HEK293 (cell line): ENCODE measurements at regions not wholly inside any gene's neighbourhood (a gene's known extent, or its start where the extent isn't known, plus 50 kb on each side); places are given as distances from the start of the nearest gene placed in this dataset.

Source experiments
- CTCF ChIA-PET: fragments of 350-600 bp; formaldehyde crosslinking; extraction: SDS; loops from one replicate; lab custom pipeline; 2021; ENCODE audit warnings: antibody characterized with exemption; lab: Yijun Ruan, JAX
- POLR2A ChIA-PET: fragments of 300-600 bp; formaldehyde crosslinking; extraction: SDS; loops from one replicate; lab custom pipeline; 2020; ENCODE audit warnings: antibody characterized with exemption, inconsistent platforms; lab: Yijun Ruan, JAX
- H3K27ac ChIP-seq: fragments of 200-500 bp; sonication (Bioruptor generic); 2 replicates; pipeline ENCODE4 v1.5.1; 2014; ENCODE audit warnings: low read depth, low read length, control low read depth, inconsistent platforms; ENCODE audit errors: extremely low read depth
- H3K36me3 ChIP-seq, 2 experiments: fragments of 200-500 bp in 1 of 2; sonication (Bioruptor generic) in 1 of 2; 1 replicate in 1 of 2; 2 replicates in 1 of 2; pipeline ENCODE4 v1.5.1; 2014 to 2017; ENCODE audit warnings: inconsistent platforms in 2 of 2, low read length in 2 of 2; ENCODE audit not compliant: control insufficient read depth in 2 of 2, insufficient read depth in 1 of 2
- H3K4me1 ChIP-seq: fragments of 200-500 bp; sonication (Bioruptor generic); 2 replicates; pipeline ENCODE4 v1.5.1; 2014; ENCODE audit warnings: mild to moderate bottlenecking, low read length, inconsistent platforms; ENCODE audit not compliant: control insufficient read depth, insufficient read depth
- H3K4me3 ChIP-seq: 2 replicates; pipeline ENCODE4 v1.5.1; 2011; ENCODE audit warnings: low read depth, mild to moderate bottlenecking, control low read depth, low read length, moderate library complexity
- H3K9me3 ChIP-seq: fragments of 200-500 bp; sonication (Bioruptor generic); 2 replicates; pipeline ENCODE4 v1.5.1; 2014; ENCODE audit warnings: low read depth, low read length, inconsistent platforms; ENCODE audit not compliant: control insufficient read depth, insufficient read depth
- ELK4 ChIP-seq: IDR thresholded peaks from 2 replicates; pipeline ENCODE4 v1.6.1; 2011; ENCODE audit warnings: mild to moderate bottlenecking, low read depth, low read length, borderline replicate concordance
- HOXA7 ChIP-seq: sonication (generic); formaldehyde crosslinking; IDR thresholded peaks from 2 replicates; pipeline ENCODE4 v1.8.1; 2022; ENCODE audit warnings: missing genetic modification reagents, borderline replicate concordance
- IKZF3 ChIP-seq: fragments of 450-650 bp; IDR thresholded peaks from 2 replicates; pipeline ENCODE4 v1.5.0; 2018; ENCODE audit warnings: missing biosample characterization, mild to moderate bottlenecking, missing genetic modification characterization, moderate library complexity
- KLF16 ChIP-seq: fragments of 450-650 bp; formaldehyde crosslinking; IDR thresholded peaks from 2 replicates; pipeline ENCODE4 v1.5.1; 2017; ENCODE audit warnings: missing biosample characterization, missing genetic modification characterization
- KLF9 ChIP-seq: fragments of 450-650 bp; formaldehyde crosslinking; IDR thresholded peaks from 2 replicates; pipeline ENCODE4 v1.5.1; 2016; ENCODE audit warnings: missing biosample characterization, missing genetic modification characterization, low read depth
- REPIN1 ChIP-seq: fragments of 450-650 bp; formaldehyde crosslinking; IDR thresholded peaks from 2 replicates; pipeline ENCODE4 v1.5.1; 2017; ENCODE audit warnings: missing biosample characterization, missing genetic modification characterization, low read depth
- SCRT2 ChIP-seq: fragments of 450-650 bp; formaldehyde crosslinking; IDR thresholded peaks from 2 replicates; pipeline ENCODE4 v1.5.1; 2016; ENCODE audit warnings: missing biosample characterization, missing genetic modification characterization
- TRIM28 ChIP-seq: IDR thresholded peaks from 2 replicates; pipeline ENCODE4 v1.6.1; 2011; ENCODE audit warnings: low read length, control low read depth, borderline replicate concordance
- ZNF112 ChIP-seq: fragments of 450-650 bp; formaldehyde crosslinking; IDR thresholded peaks from 2 replicates; pipeline ENCODE4 v1.5.0; 2017; ENCODE audit warnings: missing biosample characterization, missing genetic modification characterization
- ZNF121 ChIP-seq: fragments of 450-650 bp; formaldehyde crosslinking; IDR thresholded peaks from 2 replicates; pipeline ENCODE4 v1.5.1; 2016; ENCODE audit warnings: missing biosample characterization, missing genetic modification characterization
- ZNF223 ChIP-seq: fragments of 450-650 bp; formaldehyde crosslinking; IDR thresholded peaks from 2 replicates; pipeline ENCODE4 v1.5.1; 2016; ENCODE audit warnings: missing biosample characterization, missing genetic modification characterization
- ZNF335 ChIP-seq: fragments of 450-650 bp; formaldehyde crosslinking; conservative IDR thresholded peaks from 2 replicates; pipeline ENCODE4 v1.5.1; 2016; ENCODE audit warnings: missing biosample characterization, missing genetic modification characterization
- ZNF366 ChIP-seq: fragments of 450-650 bp; formaldehyde crosslinking; conservative IDR thresholded peaks from 2 replicates; pipeline ENCODE4 v1.5.1; 2016; ENCODE audit warnings: missing biosample characterization, missing genetic modification characterization
- ZNF394 ChIP-seq: fragments of 450-650 bp; formaldehyde crosslinking; IDR thresholded peaks from 2 replicates; pipeline ENCODE4 v1.5.1; 2016; ENCODE audit warnings: missing biosample characterization, missing genetic modification characterization, mild to moderate bottlenecking, moderate library complexity, borderline replicate concordance
- ZNF423 ChIP-seq: fragments of 450-650 bp; formaldehyde crosslinking; IDR thresholded peaks from 2 replicates; pipeline ENCODE4 v1.5.1; 2016; ENCODE audit warnings: missing biosample characterization, missing genetic modification characterization
- ZNF433 ChIP-seq: fragments of 450-650 bp; formaldehyde crosslinking; IDR thresholded peaks from 2 replicates; pipeline ENCODE4 v1.5.1; 2016; ENCODE audit warnings: missing biosample characterization, missing genetic modification characterization, low read depth
- ZNF555 ChIP-seq: fragments of 450-650 bp; formaldehyde crosslinking; conservative IDR thresholded peaks from 2 replicates; pipeline ENCODE4 v1.5.1; 2017; ENCODE audit warnings: missing biosample characterization, mild to moderate bottlenecking, missing genetic modification characterization, inconsistent platforms
- ZNF658 ChIP-seq: fragments of 450-650 bp; formaldehyde crosslinking; IDR thresholded peaks from 2 replicates; pipeline ENCODE4; 2016; ENCODE audit warnings: missing biosample characterization, missing genetic modification characterization
- ZNF76 ChIP-seq: fragments of 450-650 bp; formaldehyde crosslinking; IDR thresholded peaks from 2 replicates; pipeline ENCODE4; 2016; ENCODE audit warnings: low read depth, missing biosample characterization, missing genetic modification characterization, borderline replicate concordance
- ZNF791 ChIP-seq: fragments of 450-650 bp; formaldehyde crosslinking; IDR thresholded peaks from 2 replicates; pipeline ENCODE4 v1.5.1; 2016; ENCODE audit warnings: missing biosample characterization, missing genetic modification characterization
- ZXDB ChIP-seq: fragments of 450-650 bp; formaldehyde crosslinking; IDR thresholded peaks from 2 replicates; pipeline ENCODE4 v1.5.1; 2016; ENCODE audit warnings: missing biosample characterization, missing genetic modification characterization
- TF ChIP-seq, protein P1 (sequence below): fragments of 450-650 bp; formaldehyde crosslinking; IDR thresholded peaks from 2 replicates; pipeline ENCODE4 v1.5.1; 2016; ENCODE audit warnings: missing biosample characterization, missing genetic modification characterization
- TF ChIP-seq, protein P2 (sequence below): fragments of 450-650 bp; formaldehyde crosslinking; IDR thresholded peaks from 2 replicates; pipeline ENCODE4 v1.5.1; 2016; ENCODE audit warnings: missing biosample characterization, missing genetic modification characterization, borderline replicate concordance
- TF ChIP-seq, protein P3 (sequence below): fragments of 450-650 bp; formaldehyde crosslinking; IDR thresholded peaks from 2 replicates; pipeline ENCODE4 v1.5.1; 2016; ENCODE audit warnings: missing biosample characterization, missing genetic modification characterization

DNA sequence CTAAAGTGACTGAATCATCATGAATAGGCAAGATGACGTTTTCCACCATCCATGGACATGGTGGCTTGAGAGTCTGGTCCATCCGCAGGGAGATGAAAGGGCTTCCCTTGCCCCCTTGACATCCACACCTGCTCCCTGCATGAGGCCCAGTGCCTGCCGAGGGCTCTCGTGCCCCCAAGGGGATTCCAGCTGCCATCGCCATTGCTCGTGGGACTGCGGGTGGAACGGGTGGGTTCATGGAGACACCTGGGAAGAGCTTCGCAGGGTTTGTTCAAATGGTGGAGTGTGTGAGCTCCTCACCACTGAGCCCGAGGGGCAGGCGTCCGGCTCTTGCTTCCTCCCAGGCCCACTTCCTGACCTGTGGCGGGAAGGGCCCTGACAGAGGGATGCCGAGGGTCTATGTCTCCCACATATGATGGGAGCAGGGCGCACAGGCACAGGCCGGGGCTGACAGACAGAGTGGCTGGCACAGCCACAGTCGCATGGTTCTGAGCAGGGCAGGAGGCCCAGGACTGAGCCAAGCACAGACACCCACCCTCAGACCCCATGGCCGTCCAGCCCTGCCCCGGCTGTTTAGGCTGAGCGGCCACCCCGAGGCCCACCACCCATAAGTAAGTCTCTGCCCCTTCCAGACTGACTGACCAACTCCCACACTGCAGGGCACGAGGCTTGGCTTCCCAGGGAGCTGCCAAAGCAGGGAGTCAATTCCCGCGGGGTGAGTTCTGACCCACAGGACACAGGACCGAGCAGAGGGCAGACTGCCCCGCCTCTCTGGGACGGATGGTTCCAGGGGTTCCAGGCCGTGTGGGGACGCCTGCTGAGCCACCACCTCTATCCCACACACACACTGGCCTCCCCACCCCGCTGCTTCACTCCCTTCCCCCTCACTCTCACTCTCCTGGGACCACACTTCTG, 70.0 kb upstream of the PPP1R26 start (continued):
- TF ChIP-seq ZNF76 (no peak), ZNF366 (tag by site-specific recombination) (no peak), REPIN1 (tag by site-specific recombination) (no peak), ZNF335 (no peak), IKZF3 (tag by site-specific recombination) (no peak), ZNF423 (no peak), ZNF433 (tag by site-specific recombination) (no peak)
- TF ChIP-seq, protein P1, sequence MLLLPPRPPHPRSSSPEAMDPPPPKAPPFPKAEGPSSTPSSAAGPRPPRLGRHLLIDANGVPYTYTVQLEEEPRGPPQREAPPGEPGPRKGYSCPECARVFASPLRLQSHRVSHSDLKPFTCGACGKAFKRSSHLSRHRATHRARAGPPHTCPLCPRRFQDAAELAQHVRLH (tag by site-specific recombination): no peak

- H3K9me3 ChIP-seq: no peaks in the 10 kb centered on the region
- H3K27ac ChIP-seq: no peak overlapping the region
- no peaks in the 10 kb centered on the region for H3K4me1 ChIP-seq
- ChIA-PET CTCF (interaction anchor here (1.2 to 6.7 kb wide), 5 partner anchors 24 to 387 kb away, joined by 5 to 110 read pairs (median 6); partner anchors contain the start of gene OLFM1), POLR2A (interaction anchor here (1.7 kb wide), 1 partner anchor 31 kb away, joined by 3 read pairs; no protein-coding TSS in a partner anchor)
- no peak overlapping the region for H3K4me3 ChIP-seq
- TF ChIP-seq TRIM28: no peak
- no peak for TF ChIP-seq SCRT2 (tag by site-specific recombination)
- TF ChIP-seq HOXA7: no peak
- no peak for TF ChIP-seq ZNF112 (tag by site-specific recombination)
- H3K36me3 ChIP-seq: no peaks in the 10 kb centered on the region
Observed at GRCh38 chr9:135410421-135410820, 69.2 kb upstream of the PPP1R26 start.

GRCh38 chr9:135410831-135411473, 68.6 kb upstream of the PPP1R26 start:
- POLR2A ChIA-PET: interaction anchor here (1.7 kb wide), 1 partner anchor 30 kb away, joined by 3 read pairs; no protein-coding TSS in a partner anchor
- H3K36me3 ChIP-seq: no peaks in the 10 kb centered on the region
- H3K9me3 ChIP-seq: no peaks in the 10 kb centered on the region
- CTCF ChIA-PET: interaction anchor here (0.5 to 6.7 kb wide), 15 partner anchors 23 to 1381 kb away, joined by 3 to 110 read pairs (median 5); partner anchors contain the start of gene OLFM1
- H3K4me3 ChIP-seq: no peak overlapping the region
- no peaks in the 10 kb centered on the region for H3K4me1 ChIP-seq
- H3K27ac ChIP-seq: no peak overlapping the region
- TF ChIP-seq KLF9 (tag by site-specific recombination) (no peak), ZNF658 (tag by site-specific recombination) (no peak), ZNF223 (tag by site-specific recombination) (no peak), ZNF121 (tag by site-specific recombination) (no peak), ZNF555 (tag by site-specific recombination) (no peak), ZNF791 (tag by site-specific recombination) (no peak), ELK4 (no peak), KLF16 (tag by site-specific recombination) (no peak), ZNF394 (tag by site-specific recombination) (no peak), ZXDB (tag by site-specific recombination) (no peak)
- TF ChIP-seq, protein P2, sequence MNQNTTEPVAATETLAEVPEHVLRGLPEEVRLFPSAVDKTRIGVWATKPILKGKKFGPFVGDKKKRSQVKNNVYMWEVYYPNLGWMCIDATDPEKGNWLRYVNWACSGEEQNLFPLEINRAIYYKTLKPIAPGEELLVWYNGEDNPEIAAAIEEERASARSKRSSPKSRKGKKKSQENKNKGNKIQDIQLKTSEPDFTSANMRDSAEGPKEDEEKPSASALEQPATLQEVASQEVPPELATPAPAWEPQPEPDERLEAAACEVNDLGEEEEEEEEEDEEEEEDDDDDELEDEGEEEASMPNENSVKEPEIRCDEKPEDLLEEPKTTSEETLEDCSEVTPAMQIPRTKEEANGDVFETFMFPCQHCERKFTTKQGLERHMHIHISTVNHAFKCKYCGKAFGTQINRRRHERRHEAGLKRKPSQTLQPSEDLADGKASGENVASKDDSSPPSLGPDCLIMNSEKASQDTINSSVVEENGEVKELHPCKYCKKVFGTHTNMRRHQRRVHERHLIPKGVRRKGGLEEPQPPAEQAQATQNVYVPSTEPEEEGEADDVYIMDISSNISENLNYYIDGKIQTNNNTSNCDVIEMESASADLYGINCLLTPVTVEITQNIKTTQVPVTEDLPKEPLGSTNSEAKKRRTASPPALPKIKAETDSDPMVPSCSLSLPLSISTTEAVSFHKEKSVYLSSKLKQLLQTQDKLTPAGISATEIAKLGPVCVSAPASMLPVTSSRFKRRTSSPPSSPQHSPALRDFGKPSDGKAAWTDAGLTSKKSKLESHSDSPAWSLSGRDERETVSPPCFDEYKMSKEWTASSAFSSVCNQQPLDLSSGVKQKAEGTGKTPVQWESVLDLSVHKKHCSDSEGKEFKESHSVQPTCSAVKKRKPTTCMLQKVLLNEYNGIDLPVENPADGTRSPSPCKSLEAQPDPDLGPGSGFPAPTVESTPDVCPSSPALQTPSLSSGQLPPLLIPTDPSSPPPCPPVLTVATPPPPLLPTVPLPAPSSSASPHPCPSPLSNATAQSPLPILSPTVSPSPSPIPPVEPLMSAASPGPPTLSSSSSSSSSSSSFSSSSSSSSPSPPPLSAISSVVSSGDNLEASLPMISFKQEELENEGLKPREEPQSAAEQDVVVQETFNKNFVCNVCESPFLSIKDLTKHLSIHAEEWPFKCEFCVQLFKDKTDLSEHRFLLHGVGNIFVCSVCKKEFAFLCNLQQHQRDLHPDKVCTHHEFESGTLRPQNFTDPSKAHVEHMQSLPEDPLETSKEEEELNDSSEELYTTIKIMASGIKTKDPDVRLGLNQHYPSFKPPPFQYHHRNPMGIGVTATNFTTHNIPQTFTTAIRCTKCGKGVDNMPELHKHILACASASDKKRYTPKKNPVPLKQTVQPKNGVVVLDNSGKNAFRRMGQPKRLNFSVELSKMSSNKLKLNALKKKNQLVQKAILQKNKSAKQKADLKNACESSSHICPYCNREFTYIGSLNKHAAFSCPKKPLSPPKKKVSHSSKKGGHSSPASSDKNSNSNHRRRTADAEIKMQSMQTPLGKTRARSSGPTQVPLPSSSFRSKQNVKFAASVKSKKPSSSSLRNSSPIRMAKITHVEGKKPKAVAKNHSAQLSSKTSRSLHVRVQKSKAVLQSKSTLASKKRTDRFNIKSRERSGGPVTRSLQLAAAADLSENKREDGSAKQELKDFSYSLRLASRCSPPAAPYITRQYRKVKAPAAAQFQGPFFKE (tag by site-specific recombination): no peak
- TF ChIP-seq, protein P3, sequence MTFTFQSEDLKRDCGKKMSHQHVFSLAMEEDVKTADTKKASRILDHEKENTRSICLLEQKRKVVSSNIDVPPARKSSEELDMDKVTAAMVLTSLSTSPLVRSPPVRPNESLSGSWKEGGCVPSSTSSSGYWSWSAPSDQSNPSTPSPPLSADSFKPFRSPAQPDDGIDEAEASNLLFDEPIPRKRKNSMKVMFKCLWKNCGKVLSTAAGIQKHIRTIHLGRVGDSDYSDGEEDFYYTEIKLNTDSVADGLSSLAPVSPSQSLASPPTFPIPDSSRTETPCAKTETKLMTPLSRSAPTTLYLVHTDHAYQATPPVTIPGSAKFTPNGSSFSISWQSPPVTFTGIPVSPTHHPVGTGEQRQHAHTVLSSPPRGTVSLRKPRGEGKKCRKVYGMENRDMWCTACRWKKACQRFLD: no peak
